Endodermal cell (in vitro differentiated cells): ENCODE measurements at regions not wholly inside any gene's neighbourhood (a gene's known extent, or its start where the extent isn't known, plus 50 kb on each side); places are given as distances from the start of the nearest gene placed in this dataset.

ENCODE experiments used
- DNase-seq: peaks from one replicate; pipeline ENCODE4 v3.0.0-alpha.2; 2017
- H3K27ac ChIP-seq: 2 replicates; pipeline ENCODE4 v1.5.1; 2013; ENCODE audit warnings: mild to moderate bottlenecking, low read depth, low read length, moderate library complexity
- H3K27me3 ChIP-seq: 2 replicates; pipeline ENCODE4 v1.6.1; 2013; ENCODE audit warnings: mild to moderate bottlenecking, low read length, moderate library complexity; ENCODE audit not compliant: insufficient read depth, control insufficient read depth, poor library complexity, severe bottlenecking
- H3K36me3 ChIP-seq: 2 replicates; pipeline ENCODE4 v1.7.0; 2013; ENCODE audit warnings: mild to moderate bottlenecking, low read length, moderate library complexity; ENCODE audit not compliant: control insufficient read depth, insufficient read depth
- H3K4me1 ChIP-seq: one replicate; pipeline ENCODE4 v1.7.0; 2013; ENCODE audit warnings: low read length; ENCODE audit not compliant: control insufficient read depth, insufficient read depth
- H3K4me3 ChIP-seq: 2 replicates; pipeline ENCODE4 v1.5.1; 2013; ENCODE audit warnings: mild to moderate bottlenecking, low read length, moderate library complexity
- H3K9ac ChIP-seq: 2 replicates; pipeline ENCODE4 v1.6.1; 2013; ENCODE audit warnings: mild to moderate bottlenecking, low read length, moderate library complexity; ENCODE audit not compliant: poor library complexity, severe bottlenecking; ENCODE audit errors: extremely low read depth
- H3K9me3 ChIP-seq: 2 replicates; pipeline ENCODE4 v1.6.1; 2013; ENCODE audit warnings: mild to moderate bottlenecking, low read length, moderate library complexity; ENCODE audit not compliant: control insufficient read depth
- H3K27ac Mint-ChIP-seq: 2 replicates; pipeline ENCODE4 v1.8.0; 2020; ENCODE audit warnings: mixed read lengths
- H3K27me3 Mint-ChIP-seq: 2 replicates; pipeline ENCODE4 v1.8.0; 2021; ENCODE audit warnings: mild to moderate bottlenecking, mixed read lengths; ENCODE audit not compliant: insufficient read depth
- H3K36me3 Mint-ChIP-seq: 2 replicates; pipeline ENCODE4 v1.8.0; 2020; ENCODE audit warnings: low read depth, mixed read lengths
- H3K4me1 Mint-ChIP-seq: 2 replicates; pipeline ENCODE4 v1.8.0; 2020; ENCODE audit warnings: mixed read lengths
- H3K4me3 Mint-ChIP-seq: 2 replicates; pipeline ENCODE4 v1.8.0; 2020; ENCODE audit warnings: mild to moderate bottlenecking, moderate library complexity, mixed read lengths
- H3K9me3 Mint-ChIP-seq: 2 replicates; pipeline ENCODE4 v1.8.0; 2020; ENCODE audit warnings: mild to moderate bottlenecking, mixed read lengths
- WGBS, 2 experiments: methylation state at CpG; one replicate each; pipeline versions ENCODE4 v1.1.5 to v1.1.7; 2013; ENCODE audit warnings: missing lambda C conversion rate in 2 of 2, mixed read lengths in 1 of 2; ENCODE audit not compliant: insufficient coverage in 1 of 2, insufficient read length in 1 of 2; 5-methylcytosine and 5-hydroxymethylcytosine counted together
- TF ChIP-seq, protein P1 (sequence below): fragments of 200-600 bp; sonication (generic); conservative IDR thresholded peaks from 2 replicates; pipeline ENCODE4 v1.5.0; 2021; ENCODE audit warnings: antibody characterized with exemption, mild to moderate bottlenecking

DNA sequence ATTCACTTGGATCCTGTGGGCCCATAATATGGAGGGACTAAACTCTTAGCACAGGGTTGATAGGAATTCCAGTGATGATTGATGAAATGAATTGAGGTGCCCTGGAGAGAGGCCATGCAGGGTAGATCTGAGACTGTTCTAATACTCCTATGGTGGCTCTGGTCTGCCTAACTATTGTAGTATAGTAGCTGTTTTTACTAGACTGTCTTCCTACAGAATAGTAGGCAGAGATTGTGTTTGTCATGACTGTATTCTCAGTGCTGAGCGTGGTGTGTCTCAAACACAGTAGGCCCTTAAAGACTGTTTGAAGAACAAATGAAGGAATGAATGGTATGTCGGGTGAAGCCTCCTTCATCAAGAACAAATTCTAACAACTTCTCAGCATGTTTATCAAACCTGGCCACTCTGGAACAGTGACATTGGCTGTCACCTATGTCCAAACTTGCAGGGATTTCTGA, 107.0 kb upstream of the SESN3 start:
- Histone ChIP-seq H3K36me3 (no peaks in the 10 kb centered on the region), H3K4me3 (peak overlapping the region; percentile 9), H3K27ac (peak overlapping the region; percentile 80), H3K27me3 (no peaks in the 10 kb centered on the region), H3K4me1 (peaks cover 25% of the 10 kb centered on the region), H3K9me3 (no peaks in the 10 kb centered on the region), H3K9ac (no peak overlapping the region)
- Mint-ChIP-seq H3K4me1 (peaks cover 9% of the 10 kb centered on the region), H3K27me3 (peaks cover 26% of the 10 kb centered on the region), H3K27ac (no peak overlapping the region), H3K9me3 (no peaks in the 10 kb centered on the region), H3K4me3 (no peak overlapping the region), H3K36me3 (no peaks in the 10 kb centered on the region)
- peak; percentile 61 for DNase-seq
- WGBS, 2 experiments, result 64% methylated on average over 2 of the region's 2 CpGs; no CpG with 5 or more reads in 1 of the 2 experiments
- TF ChIP-seq, protein P1, sequence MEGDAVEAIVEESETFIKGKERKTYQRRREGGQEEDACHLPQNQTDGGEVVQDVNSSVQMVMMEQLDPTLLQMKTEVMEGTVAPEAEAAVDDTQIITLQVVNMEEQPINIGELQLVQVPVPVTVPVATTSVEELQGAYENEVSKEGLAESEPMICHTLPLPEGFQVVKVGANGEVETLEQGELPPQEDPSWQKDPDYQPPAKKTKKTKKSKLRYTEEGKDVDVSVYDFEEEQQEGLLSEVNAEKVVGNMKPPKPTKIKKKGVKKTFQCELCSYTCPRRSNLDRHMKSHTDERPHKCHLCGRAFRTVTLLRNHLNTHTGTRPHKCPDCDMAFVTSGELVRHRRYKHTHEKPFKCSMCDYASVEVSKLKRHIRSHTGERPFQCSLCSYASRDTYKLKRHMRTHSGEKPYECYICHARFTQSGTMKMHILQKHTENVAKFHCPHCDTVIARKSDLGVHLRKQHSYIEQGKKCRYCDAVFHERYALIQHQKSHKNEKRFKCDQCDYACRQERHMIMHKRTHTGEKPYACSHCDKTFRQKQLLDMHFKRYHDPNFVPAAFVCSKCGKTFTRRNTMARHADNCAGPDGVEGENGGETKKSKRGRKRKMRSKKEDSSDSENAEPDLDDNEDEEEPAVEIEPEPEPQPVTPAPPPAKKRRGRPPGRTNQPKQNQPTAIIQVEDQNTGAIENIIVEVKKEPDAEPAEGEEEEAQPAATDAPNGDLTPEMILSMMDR, result no peak

DNA sequence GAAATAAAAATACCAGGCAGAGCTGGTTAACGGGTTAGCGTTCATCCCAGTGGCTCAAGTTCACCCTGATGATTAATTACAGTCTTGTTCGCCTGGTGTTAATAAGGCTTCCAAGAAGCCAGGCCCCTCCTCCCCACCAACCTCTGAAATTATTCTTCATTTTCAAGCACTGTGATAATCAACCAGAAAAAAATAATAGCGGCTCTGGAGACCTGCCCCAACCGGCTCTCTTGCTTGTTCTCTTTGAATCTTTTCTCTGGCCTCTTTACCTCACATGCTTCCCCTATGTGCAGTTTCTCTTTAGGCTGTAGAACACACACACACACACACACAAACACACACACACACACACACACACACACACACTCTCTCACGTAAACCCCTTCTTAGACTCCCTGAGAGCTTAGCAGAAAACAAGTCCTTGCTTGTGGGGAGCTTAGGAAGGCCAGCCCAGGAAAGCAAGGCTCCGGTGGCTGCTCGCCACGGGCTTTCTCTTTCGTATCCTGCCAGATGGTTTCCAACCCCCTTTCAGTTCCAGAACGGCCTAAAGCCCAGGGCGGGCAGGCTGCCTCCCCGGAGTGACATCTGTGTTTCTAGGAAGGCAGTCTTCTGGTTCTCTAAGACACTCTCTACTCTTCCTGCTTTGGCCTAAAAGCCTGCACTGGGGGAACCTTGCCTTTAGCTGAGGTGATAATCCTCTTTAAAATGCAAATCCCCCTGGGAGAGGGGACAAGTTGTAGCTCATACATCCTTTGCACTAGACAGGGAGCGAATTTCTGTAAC, 106.4 kb upstream of the SESN3 start:
- 40 to 63% methylated on average over 7 to 14 of the region's 14 CpGs for WGBS, 2 experiments
- no peak overlapping the region for H3K27ac Mint-ChIP-seq
- Histone ChIP-seq H3K27ac (peak overlapping the region; percentile 80), H3K36me3 (no peaks in the 10 kb centered on the region), H3K9ac (no peak overlapping the region), H3K27me3 (no peaks in the 10 kb centered on the region), H3K4me1 (peaks cover 25% of the 10 kb centered on the region), H3K9me3 (no peaks in the 10 kb centered on the region), H3K4me3 (peak overlapping the region; percentile 9)
- peak; percentile 88 for DNase-seq
- TF ChIP-seq, protein P1, result no peak
- no peaks in the 10 kb centered on the region for H3K36me3 Mint-ChIP-seq
- H3K4me1 Mint-ChIP-seq, result peaks cover 16% of the 10 kb centered on the region
- no peak overlapping the region for H3K4me3 Mint-ChIP-seq
- peaks cover 26% of the 10 kb centered on the region for H3K27me3 Mint-ChIP-seq
- no peaks in the 10 kb centered on the region for H3K9me3 Mint-ChIP-seq

DNA sequence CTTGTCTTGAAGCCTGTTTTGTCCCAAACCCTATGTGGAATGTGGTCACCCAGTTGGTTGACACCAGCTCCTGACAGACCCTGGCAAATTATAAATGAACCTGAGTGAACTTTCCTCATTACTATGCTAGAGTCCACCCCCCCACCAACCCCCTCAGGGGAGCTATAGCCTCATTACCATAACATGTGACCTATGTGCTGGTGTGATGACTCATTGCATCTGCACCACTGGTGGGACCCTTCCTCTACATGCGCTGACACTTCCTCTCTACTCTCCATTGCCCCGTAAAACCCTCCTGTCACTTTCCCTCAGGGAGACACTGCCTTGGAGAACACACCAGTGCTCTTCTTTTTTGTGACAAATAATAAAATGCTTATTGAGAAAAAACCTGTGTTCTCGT, 105.0 kb upstream of the SESN3 start:
- peak; percentile 55 for DNase-seq
- H3K4me1 Mint-ChIP-seq, result peaks cover 23% of the 10 kb centered on the region
- no peaks in the 10 kb centered on the region for H3K9me3 ChIP-seq
- 85 to 90% methylated on average over 2 to 3 of the region's 3 CpGs for WGBS, 2 experiments
- H3K4me3 ChIP-seq, result no peak overlapping the region
- H3K9me3 Mint-ChIP-seq, result no peaks in the 10 kb centered on the region
- no peak overlapping the region for H3K27ac Mint-ChIP-seq
- no peak overlapping the region for H3K9ac ChIP-seq
- TF ChIP-seq, protein P1, result no peak
- H3K36me3 ChIP-seq, result no peaks in the 10 kb centered on the region
- no peak overlapping the region for H3K4me3 Mint-ChIP-seq
- peaks cover 23% of the 10 kb centered on the region for H3K27me3 Mint-ChIP-seq
- H3K36me3 Mint-ChIP-seq, result no peaks in the 10 kb centered on the region
- peaks cover 25% of the 10 kb centered on the region for H3K4me1 ChIP-seq
- no peaks in the 10 kb centered on the region for H3K27me3 ChIP-seq
- no peak overlapping the region for H3K27ac ChIP-seq
